Right hindlimb (tissue), 1 donor: ENCODE measurements at regions not wholly inside any gene's neighbourhood (a gene's known extent, or its start where the extent isn't known, plus 50 kb on each side); places are given as distances from the start of the nearest gene placed in this dataset.
"Not testable (repeated sequence)": the region's sequence is repeated elsewhere in the genome, so short reads cannot be mapped to it uniquely, and the experiment has no call there.

ENCODE experiments used
- DNase-seq: peaks from one replicate; pipeline ENCODE4 v3.0.0-alpha.2; 2018

DNA sequence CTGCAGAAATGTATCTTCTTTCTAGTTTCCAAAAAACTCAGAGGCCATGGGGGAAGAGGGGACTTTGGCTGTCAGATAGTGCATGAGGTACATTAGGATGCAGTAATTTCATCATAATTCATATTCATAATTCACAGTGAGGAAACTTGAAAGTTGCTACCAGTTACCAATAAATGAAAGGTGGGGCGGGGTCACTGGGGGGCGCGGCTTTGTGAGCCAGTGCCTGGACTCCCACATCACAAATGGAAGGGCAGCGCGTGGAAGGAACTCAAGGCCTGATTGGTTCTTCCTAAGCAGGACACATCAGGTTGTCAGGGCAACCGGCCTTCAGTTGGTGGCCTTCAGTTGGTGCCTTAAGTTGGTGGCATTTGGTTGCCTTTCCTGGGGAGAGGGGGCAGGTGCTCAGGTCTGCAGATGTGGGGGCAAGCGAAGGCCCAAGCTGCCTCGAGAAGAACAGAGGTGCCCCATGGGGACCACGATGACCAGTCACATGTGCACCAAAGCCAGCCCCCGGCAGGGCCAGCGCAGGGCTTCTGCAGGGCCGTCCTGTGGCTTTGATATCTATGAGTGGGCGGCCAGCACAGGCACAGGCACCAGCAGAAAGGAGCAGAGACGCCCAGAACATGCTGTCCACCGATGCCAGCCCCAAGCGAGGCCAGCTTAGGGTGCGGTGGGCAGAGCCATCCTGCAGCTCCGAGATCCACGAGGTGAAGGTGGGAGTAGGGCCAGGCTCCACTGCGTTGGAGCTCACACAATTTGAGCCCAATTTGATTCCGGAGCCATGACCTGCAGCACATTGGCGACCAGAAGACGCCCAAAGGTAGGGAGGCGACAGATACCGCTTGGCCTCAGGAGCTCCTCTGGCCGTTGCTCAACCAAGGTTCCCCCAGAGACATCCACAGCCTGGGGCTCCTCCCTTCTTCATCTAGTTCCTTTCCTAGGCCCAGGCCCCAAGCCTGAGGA is 3248.2 kb upstream of the OR11H1 start:
- DNase-seq = peak; percentile 1

GRCh38 chr22:12284690-12285089 is 3243.3 kb upstream of the OR11H1 start:
- not testable (repeated sequence) for DNase-seq

- peak; percentile 1 for DNase-seq
These were observed 3230.6 kb upstream of the OR11H1 start for GRCh38 chr22:12297351-12297750.
